NCI-H2227 treated with DMSO at 0.1 percent for 48 hours (cell line): ENCODE measurements at regions not wholly inside any gene's neighbourhood (a gene's known extent, or its start where the extent isn't known, plus 50 kb on each side); places are given as distances from the start of the nearest gene placed in this dataset.

Experiments
- DNase-seq: peaks from one replicate; lab custom pipeline; 2025; lab: John Stamatoyannopoulos, UW

DNA sequence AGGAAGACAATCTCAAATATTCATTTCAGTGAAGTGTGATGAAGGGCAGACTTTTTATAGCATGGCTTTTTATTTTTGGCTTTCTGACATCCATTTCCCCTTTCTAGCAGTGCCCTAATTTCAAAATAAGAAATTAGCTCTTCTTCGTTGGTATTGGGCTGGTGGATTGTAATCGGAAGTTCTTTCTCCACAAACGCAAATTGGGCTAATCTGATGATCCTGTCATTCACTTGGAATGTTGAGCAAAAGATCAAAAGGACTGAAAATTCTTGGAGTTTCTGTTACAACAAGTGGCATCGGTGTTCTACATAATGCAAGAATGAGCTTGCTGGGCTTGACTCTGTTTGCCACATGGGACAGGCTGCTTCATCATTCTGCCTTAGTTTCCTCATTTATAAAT is 1182.8 kb downstream of the FLRT2 start:
- DNase-seq = no peak

GRCh38 chr14:86712176-86712575 is 1182.2 kb downstream of the FLRT2 start:
- DNase-seq = no peak

DNA sequence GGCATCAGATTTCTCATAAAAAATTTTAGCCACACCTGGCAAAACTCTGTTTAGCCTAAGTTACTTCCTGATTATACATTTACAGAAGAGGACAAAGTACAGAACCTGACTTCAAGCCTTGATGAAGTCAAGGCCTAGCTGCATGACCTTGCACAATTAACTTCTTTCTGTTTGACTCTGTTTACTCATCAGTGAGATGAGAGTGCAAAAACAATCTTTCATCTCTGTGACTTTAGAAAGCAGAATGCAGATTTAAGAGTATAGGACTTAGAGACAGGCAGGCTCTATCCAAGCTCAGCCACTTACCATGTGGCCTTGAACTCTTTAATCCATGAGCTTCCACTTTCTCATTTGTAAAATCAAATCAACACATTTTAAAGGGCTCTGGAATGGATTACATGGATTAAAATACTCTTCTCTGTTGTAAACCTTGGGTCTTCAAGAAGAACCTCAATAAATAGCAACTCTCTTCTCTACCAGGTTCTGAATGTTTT is 1178.9 kb downstream of the FLRT2 start:
- DNase-seq = no peak

GRCh38 chr14:86707071-86707470 is 1177.1 kb downstream of the FLRT2 start:
- DNase-seq = no peak

DNA sequence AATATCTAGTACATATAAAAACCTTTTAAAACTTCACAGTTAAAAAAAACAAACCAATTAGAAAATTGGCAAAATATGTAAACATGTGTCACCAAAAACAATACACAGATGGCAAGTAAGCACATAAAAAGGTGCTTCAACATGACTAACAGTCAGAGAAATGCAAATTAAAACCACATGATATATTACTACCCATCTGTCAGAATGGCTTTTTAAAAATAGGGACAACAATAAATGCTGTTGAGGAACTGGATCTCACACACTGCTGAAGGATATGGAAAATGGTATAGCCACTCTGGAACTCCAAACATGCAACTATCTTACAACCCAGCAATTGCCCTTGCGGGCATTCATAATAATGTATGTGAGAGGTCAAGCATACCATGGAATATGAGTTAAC is 1153.6 kb downstream of the FLRT2 start:
- DNase-seq = no peak

- no peak for DNase-seq
Observed at GRCh38 chr14:86675059-86675458, 1145.1 kb downstream of the FLRT2 start.

DNA sequence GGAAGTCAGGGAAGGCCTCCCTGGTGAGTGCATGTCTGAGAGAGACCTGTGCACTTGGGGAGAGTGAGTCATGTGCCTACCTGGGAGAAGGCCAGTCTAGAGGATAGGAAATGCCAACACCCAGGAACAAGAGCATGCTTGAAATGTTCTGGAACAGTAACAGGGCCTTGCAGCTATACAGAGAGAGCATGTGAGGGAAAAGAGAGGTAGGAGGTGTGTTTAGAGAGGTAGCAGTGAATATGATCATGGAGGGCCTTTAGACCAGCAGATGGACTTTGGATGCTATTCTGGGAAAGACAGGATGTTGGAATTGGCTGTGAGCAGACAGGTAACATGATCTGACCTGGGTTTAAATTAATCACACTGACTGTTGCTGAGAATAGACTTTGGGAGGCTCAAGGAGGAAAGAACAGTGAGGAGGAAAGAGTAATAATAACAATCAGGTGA is 1143.6 kb downstream of the FLRT2 start:
- DNase-seq = no peak

DNA sequence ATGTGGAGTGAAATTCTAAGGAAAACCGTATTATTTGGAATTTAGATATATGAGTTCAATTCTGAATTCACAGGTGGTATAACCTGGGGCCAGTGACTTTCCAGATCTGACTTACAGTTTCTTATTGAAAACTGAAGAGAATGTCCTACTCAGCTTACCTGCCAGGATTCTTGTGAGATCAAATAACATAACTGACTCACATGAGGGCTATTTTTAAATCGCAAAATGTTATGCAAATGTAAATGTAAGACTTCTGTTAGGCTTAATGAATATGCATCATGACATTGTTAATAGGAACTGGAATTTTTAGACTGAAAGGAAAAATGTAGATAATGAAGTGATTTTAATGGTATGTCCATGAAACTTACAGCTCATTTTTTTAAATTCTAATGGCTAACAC is 1142.1 kb downstream of the FLRT2 start:
- DNase-seq = no peak

GRCh38 chr14:86665975-86666374 is 1136.0 kb downstream of the FLRT2 start:
- DNase-seq = no peak

GRCh38 chr14:86662334-86662733 is 1132.4 kb downstream of the FLRT2 start:
- DNase-seq = no peak

DNA sequence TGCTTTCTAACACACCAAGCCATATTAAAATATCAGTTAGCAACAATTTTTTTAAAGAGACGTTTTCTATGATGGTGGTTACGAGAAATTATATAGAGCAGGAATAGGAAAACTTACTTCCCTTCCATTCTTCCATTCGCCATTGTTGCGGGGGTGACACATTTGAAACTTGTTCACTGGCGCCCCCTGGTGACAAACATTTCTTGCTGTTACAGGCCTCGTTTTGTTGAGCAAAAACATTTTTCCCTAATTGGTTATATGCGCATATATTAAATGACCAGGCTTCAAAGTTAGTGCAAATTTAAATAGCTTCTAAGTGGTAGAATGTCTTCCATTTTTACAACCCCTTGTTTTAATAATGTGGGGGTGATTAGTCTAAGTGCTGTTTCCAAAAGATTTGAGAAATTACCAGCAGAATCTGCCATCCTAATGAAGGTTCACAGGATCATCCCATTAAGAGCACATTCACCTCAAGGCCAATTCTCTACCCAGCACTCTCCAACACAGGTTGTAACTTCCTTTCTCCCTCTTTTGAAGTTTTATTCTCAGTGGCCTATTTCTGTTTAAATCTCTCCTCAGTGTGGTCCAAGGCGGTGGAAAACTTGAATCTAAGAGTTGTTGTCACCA is 1124.7 kb downstream of the FLRT2 start:
- peak; percentile 42 for DNase-seq

GRCh38 chr14:86652526-86652925 is 1122.6 kb downstream of the FLRT2 start:
- no peak for DNase-seq

- DNase-seq = no peak
Observed at GRCh38 chr14:86646696-86647690, 1117.0 kb downstream of the FLRT2 start.

GRCh38 chr14:86646125-86646524 is 1116.2 kb downstream of the FLRT2 start:
- DNase-seq = no peak

GRCh38 chr14:86641310-86641709 is 1111.4 kb downstream of the FLRT2 start:
- DNase-seq = no peak

DNA sequence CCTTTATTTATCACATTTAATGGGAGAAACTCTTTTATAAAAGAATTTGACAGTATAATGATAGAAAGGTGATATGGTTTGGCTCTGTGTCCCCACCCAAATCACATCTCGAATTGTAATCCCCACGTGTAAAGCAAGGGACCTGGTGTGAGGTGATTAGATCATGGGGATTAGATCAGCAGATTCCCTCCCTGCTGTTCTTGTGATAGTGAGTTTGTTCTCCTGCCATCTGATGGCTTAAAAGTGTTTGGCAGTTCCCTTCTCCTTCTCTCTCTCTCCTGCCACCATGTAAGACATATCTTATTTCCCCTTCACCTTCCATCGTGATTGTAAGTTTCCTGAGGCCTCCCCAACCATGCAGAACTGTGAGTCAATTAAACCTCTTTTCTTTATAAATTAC is 1110.3 kb downstream of the FLRT2 start:
- DNase-seq = no peak

DNA sequence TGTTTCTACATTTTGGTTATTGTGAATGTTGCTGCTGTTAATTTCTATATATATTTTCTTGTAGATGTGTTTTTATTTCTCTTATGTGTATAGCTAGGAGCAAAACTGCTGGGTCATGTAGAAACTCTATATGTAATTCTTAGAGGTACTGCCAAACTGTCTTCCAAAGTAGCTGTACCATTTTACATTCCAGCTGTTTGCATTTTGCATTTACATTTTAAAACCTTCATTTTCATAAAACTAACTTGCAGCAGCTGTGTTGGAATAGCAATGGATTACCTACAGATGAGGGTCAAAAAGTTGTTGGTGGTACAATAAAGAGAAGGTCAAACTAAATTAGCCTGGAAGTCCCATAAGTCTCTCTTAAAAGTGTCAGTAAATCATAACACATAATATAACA is 1109.7 kb downstream of the FLRT2 start:
- no peak for DNase-seq

- DNase-seq = no peak
Observed at GRCh38 chr14:86639146-86639545, 1109.2 kb downstream of the FLRT2 start.

- no peak for DNase-seq
Observed at GRCh38 chr14:86627080-86627479, 1097.1 kb downstream of the FLRT2 start.

GRCh38 chr14:86626530-86626929 is 1096.6 kb downstream of the FLRT2 start:
- no peak for DNase-seq

GRCh38 chr14:86625637-86626036 is 1095.7 kb downstream of the FLRT2 start:
- no peak for DNase-seq

DNA sequence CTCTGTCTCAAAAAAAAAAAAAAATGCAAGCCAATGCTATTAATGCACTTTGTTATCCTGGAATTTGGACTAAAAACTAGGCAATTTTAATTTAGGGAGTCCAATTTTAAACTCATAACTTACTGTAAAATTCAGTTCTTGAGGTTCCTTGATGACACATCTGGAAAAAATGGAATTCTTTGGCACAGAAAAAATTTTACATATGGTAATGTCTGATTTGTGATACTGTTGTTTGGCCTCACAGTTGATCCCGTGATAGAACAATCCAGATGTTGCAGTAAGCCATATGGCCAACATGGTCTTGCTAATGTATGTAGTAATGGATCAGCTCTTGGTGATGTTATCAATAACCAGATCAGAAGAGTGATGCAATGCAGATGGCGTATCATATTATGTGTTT is 1089.8 kb downstream of the FLRT2 start:
- DNase-seq = no peak

DNA sequence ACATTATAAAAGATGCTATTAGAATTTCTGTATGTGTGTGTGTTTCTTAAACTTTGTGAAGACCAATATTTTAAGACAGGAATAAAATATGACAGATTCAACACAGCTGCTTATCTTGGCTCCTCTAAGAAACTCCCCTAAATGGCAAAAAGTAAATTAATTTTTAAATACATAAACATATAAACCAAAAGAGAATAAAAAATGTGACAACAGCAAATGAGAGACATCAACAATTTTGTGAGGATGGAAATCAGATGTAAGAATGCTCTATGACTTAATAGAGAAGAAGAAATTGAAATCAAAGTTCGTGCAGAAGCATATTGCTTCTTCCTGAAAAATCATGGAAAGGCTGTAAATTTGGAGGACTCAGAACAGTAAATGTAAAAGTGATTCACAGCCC is 1083.8 kb downstream of the FLRT2 start:
- no peak for DNase-seq
